Hypothalamus (tissue), 51 donors: ENCODE measurements at regions not wholly inside any gene's neighbourhood (a gene's known extent, or its start where the extent isn't known, plus 50 kb on each side); places are given as distances from the start of the nearest gene placed in this dataset.
"Not testable (repeated sequence)": the region's sequence is repeated elsewhere in the genome, so short reads cannot be mapped to it uniquely, and the experiment has no call there.

ENCODE experiments used
- DNase-seq, 51 donors: peaks; one replicate each; lab custom pipeline; 2025; lab: John Stamatoyannopoulos, UW

DNA sequence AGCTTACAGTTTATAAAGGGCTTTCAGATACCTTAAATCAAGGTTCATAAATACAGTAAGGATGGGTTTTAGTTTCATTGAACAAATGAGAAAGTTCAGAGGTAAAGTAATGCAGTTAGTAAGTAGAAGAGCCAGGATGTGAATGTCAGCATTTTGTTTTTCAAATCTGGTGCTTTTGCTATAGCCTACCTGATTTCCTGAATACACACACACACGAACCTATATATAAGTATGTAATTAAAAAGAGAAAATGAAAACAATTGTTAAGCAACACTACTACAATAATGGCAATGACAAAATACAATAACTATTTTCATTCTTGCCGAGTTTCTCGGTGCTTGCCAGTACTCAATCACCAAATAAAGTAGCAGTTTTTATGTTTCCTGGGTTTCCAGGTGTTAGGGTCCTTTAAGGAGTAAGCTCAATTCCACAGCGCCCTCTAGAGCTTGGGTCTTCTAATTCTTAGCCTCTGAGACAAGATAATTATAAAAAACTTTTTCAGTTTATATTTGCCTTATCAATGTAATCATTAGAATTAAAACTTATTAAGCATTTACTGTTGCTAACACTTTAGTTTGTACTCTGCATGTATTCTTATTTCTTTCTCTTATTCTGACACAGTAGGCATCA lies 512.9 kb upstream of the ACVR2A start:
- no peak for DNase-seq

DNA sequence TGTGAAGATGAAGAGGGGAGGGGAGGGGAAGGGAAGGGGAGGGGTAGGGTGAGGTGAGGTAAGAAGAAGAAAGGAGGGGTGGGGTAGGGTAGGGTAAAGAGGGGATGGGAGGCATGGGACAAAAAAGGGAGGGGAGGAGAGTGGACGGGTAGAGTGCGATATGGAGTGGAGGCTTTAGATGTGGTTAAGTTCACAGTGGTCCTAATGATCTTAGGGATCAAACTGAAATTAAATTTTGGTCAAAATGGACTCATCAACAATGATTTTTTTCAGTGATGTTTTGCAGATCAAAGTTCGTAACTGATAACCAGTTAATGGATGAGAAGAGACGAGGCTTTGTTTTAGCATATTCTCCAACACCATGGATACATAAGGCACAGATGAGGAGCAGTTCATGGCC lies 513.9 kb upstream of the ACVR2A start:
- DNase-seq = no peak

DNA sequence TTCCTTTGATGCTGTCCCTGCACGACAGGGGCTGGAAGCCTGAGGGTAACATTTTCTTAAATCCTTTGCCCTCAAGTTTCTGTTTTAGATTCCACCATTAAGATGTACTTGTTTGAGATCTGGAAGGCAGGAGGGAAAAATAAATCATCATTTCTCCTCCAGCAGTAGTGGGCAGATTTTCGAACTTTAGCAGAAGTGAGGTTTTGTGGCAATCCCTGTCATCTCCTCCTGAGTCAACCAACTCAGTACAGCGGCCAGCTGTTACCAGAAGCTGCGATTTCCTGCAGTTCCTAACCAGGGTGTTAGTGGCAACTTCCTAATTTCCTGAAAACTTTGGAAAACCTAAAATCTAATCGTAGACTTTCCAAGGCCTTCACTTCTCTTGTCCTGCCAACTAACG lies 517.2 kb upstream of the ACVR2A start:
- no peak for DNase-seq

DNA sequence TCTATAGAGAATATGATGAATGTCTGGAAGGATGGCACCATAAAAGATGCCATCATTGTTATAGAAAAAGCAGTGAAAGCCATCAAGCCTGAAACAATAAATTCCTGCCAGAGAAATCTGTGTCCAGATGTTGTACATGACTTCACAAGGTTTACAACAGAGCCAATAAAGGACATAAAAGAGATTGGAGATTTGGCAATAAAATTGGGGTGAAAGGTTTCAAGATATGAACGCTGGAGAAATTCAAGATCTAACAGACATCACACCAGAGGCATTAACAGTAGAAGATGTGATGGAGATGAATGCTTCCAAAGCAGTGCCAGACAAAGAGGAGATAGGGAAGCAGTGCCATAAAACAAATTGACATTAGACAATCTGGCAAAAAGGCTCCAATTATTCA lies 518.8 kb upstream of the ACVR2A start:
- DNase-seq = no peak

DNA sequence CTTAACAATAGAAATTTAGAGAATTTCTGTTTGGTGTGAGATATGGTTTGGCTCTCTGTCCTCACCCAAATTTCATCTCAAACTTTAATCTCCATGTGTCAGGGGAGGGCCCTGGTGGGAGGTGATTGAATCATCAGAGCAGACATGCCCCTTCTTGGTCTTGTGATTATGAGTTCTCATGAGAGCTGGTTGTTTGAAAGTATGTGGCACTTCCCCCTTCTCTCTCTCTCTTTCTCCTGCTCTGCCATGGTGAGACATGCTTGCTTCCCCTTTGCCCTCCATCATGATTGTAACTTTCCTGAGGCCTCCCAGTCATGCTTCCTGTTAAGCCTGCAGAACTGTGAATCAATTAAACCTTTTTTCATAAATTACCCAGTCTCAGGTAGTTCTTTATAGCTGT lies 524.7 kb upstream of the ACVR2A start:
- no peak for DNase-seq

DNA sequence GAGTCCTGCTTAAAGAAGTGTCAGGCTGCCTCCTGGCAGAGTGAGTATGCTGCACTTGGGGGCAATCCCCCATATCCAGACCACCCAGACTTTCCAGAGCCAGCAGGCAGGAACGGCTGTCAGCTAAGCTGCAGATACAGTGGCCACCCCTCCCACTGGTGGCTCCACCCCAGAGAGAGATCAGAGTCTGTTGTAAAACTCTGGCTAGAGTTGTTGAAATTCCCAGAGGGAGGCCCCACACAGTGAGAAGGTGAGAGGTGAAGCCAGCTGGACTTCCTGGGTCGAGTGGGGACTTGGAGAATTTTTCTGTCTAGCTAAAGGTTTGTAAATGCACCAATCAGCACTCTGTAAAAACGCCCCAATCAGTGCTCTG lies 533.8 kb upstream of the ACVR2A start:
- no peak for DNase-seq

DNA sequence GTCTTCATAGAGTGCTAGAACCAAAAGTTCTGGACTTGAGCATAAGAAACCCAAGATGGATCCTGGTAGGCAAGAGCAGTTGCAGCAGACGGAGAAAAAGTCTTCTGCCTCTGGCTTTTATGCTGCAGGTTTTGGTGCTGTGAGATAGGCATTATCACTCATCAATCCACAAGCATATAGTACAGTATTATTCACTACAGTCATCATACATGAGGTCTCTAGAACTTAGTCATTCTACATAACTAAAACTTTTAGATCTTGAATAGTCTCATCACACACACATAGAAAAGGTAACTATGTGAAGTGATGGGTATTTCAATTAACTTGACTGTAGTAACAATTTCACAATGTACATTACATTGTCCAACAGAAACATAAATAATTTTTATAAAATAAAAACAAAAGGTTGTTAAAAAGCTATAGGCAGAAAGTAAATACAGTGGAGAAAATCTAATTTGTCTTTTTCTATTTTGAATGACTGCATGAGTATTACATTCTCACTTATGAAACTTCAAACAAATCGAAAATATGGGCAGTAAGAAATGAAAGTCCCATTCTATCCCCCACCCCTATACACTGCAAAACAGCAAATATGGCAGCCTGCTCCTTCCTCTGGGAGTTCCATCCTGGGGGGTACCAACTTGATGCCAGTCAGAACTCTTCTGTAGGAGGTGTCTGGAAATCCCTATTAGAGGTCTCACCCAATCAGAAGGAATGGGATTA lies 534.3 kb upstream of the ACVR2A start:
- DNase-seq = no peak

DNA sequence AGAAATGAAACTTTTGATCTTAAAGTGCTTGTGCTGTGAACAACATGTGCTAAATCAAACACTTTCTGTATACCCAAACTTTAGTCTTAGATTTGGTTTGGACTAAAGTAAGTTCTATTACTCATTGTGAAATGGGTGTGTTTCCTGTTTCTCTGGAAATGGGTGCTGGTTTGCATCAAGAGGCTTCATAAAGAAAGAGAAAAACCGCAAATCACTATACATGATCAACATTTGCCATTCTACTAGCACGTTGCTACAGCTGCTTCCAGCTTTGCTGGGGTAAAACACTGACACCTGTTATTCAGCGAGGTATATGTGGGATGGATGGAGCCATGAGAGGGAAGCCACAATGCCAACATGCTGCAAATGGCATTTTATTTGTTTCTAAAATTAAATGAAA lies 547.0 kb upstream of the ACVR2A start:
- no peak for DNase-seq

DNA sequence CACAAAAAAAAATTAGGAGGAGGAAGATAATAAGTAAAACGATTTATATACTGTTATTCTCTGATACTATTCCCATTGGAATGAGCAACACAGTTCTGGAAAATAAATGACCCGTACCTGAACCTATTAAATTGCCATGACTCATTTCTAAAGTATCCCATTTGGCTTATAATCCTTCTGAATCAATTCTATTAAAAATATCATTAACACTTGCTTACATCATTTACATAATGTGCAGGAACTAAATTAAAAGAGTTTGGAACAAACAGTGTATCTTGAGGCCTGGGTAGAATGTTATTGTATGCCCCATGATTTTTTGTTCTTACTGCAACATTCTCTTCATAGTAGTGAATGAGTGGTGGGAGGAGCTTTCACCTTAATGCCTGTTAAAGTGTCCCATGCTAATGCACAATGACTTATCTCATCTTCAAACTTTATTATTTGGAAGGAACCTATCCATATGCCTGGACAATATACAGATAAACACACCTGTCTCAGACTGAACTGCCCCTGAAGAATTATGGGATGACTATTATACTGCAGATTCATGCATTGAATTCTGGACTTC lies 549.9 kb upstream of the ACVR2A start:
- DNase-seq = no peak

DNA sequence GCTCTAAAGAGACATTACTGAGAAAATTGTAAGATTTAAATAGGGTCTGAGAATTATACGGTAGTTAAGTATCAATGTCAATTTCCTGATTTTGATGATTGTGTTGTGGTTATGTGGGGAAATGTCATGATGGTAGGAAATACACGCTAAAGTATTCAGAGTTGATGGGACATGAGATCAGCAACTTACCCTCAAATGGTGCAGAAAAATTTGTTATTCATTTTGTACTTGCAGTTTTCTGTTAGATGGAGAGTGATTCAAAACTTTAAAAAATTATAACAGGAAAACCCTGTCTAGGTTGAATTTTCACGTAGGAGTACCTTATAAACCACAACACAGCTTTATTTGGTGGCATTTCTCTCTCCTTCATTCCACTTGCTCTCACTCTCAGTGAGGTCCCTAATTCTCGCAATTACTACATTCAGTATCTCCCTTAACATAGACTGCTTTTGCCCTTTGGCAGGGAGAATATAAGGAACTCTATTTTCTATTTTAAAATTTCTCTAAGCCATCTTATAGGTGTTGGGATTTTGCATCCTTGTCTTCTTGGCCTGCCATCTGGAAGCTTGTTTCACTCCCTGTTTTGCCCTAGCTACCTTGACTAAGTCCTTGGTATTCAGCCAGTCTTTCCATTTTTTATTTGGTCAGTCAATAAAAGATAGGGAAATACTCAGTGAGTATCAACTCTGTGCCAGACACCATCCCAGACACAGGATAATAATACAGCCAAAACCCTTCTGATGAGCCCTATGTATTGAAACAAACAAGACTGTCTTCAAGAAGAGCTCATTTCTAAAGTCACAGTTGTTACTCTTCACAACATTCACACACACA lies 550.6 kb upstream of the ACVR2A start:
- DNase-seq = no peak

DNA sequence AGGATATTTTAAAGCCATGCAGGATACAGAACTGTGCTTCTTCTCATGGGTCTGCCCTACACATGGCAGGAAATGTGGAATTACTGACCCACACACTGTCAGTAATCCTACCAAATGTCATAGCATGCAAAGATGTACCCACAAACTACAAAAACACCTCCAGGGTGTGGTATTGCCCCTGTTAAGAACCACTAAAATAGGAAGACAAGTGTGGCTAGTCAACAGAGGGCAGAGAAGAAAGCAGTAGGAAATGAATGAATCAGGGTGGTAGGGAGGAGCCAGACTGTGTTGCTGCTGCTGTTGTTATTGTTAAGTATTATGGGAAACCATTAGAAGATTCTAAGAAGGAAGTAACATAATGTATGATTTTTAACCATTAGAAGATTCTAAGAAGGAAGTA lies 556.7 kb upstream of the ACVR2A start:
- no peak for DNase-seq

DNA sequence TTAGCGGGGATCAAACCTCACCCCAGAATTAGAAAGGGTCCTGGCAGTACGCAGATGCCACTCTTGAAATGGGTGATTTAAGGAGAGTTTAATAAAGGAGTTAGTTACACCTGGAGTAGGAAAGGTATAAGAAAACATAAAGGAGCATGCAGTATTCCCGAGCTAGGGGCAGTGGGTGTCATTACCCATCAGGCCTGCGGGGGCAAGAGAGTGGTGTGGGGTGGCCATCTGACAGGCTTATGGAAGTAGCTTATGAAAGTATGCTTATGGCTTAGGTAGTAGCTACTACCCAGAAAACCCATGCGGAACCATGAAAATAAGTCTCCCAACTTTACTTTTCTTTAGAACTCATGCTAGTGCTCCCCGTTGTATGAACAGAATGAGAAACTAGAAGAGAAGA lies 568.9 kb upstream of the ACVR2A start:
- DNase-seq = no peak

DNA sequence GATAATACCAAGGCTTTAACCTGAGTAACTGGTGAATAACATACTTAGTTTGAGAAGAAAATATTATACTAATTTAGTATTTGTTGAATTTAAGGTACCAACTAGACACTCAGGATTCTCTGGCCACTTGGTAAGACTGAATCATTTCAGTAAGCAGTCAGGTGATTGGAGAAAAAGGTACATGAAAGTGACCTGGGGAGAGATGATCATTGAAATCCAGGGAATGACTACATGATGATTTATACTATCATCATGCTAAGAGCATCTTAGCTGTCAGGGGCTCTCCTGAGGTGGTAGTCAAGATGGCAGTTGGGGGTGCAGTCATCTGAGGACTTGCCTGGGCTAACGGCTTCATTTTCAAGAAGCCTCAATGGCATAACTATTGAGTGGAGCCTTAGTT lies 571.2 kb upstream of the ACVR2A start:
- DNase-seq = no peak

DNA sequence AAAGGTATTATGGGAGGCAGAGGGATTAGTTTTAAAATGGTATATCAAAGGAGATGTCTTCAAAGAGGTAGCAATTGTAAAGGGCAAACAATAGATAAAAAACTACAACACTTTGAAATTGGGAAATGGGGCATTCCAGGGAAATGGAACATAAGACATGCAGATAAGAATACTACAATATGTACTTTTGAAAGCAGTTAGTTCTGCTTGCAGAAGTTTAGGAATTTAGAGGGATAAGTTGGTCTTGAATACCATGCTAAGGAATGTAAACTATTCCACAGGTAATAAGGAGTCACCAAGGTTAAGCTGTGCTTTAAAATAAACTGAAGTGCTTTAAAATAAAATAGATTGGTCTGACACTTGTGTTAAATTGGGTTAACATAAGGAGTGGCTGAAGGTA lies 571.7 kb upstream of the ACVR2A start:
- DNase-seq = no peak

DNA sequence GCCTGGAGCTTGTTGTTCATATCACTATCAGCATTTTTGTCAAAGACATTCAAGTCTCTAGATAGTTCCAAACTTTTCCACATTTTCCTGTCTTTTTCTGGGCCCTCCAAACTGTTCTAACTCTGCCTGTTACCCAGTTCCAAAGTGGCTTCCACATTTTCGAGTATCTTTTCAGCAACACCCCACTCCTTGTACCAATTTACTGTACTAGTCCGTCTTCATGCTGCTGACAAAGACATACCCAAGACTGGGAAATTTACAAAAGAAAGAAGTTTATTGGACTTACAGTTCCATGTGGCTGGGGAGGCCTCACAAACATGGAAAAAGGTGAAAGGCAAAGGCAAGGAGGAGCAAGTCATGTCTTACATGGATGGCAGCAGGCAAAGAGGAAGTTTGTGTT lies 575.2 kb upstream of the ACVR2A start:
- not testable (repeated sequence) for DNase-seq

DNA sequence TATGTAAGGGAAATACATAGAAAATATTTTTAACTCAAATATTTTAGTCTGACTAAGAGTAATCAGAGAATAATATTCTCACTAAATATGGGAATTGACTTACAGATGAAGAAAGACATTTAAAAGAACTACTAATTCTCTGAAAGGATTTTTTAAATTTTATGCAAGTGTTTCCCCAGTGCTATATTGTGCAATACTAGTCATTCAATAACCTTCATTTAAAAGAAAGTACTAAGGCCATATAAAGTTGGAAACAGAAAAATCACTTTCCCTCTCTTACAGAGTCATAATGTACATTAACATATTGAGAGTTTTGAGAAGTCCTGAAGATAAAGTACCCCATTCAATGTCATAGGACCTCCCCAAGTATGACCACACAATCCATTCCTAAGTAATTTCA lies 584.6 kb upstream of the ACVR2A start:
- DNase-seq = no peak

DNA sequence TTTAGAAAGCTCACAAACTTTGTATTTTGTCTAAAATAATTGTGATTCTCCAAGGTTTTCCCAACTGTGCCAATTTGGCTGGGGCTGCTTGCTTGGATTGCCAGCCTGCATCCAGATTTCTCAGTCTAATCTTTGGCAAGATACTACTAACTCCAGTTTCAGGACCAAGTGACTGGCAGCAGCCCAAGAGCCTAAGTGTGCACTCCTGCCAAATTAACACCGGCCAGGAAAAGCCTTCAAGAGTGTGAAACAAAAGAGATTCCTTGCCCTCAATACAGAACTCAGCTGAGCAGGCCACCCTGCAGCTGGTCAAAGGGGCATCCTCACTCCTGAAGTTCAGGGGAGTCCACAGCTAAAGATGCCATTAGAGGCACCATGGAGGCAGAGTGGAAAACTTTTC lies 589.0 kb upstream of the ACVR2A start:
- peak in 32 of 51 donors; percentile 0 to 68 (median 26) for DNase-seq

DNA sequence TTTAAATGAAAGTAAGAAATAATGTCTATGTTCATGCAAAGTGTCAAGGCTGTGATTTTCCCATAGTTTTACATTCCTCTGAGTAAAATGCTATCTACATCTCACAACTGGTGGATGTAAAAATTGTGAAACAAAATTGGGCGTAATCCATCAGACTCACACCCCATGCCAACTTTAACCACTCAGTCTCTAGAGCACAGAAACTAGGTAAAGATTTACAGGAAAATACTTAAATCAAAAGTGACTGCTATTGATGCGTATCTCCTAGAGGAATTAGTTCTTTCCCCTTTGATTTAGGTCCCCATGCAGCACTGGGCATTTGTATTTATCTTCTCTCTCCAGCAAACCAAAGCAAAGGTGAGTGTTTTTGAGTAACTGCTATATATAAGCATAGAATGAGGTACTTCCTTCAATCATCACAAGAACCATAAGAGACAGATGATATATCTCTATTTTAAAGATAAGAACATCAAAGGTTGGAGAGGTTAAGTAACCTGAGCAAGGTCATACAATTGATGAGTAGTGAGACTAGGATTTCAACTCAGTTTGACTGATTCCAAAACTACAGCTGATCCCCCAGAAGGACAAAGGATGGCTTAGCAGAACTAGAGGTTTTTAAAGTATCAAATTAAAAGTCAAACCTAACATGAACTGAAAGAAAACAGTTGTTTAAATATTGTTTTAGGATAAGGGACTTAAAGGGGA lies 594.0 kb upstream of the ACVR2A start:
- DNase-seq = no peak

DNA sequence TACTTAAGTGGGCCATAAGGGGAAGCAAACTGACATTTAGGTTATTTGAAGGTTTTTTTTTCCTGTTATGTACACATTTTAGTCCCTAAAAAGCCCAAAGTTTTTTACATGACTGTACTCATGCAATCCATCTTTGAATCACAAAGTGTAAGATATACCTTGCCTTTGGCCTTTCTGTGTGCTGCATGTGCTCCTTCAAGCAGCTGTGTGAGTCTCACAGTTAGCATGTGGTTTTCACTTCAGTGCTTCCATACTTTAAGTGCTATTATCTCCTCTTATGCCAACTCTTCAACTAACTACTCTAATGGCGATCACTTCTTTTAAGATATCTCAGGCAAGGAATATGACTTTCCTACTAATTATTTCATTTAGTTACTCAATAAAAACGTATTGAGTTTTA lies 597.1 kb upstream of the ACVR2A start:
- no peak for DNase-seq

DNA sequence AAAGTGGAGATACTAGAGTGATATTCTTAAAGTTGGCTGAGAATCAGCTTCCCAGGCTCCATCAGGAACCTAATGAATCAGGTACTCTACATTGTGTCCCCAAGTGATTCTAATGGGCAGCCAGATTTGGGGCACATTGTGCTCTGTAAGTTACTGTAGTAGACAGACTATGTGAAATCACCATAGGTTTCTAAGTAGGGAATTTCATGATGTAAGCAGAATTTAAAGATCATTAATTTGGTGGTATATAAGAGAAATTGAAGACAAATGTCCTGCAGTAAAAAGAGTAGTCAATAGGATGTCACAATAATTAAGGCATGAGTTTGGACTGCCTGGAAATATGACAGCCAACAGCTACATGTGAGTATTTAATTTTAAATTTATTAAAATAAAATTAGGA lies 602.4 kb upstream of the ACVR2A start:
- DNase-seq = no peak

DNA sequence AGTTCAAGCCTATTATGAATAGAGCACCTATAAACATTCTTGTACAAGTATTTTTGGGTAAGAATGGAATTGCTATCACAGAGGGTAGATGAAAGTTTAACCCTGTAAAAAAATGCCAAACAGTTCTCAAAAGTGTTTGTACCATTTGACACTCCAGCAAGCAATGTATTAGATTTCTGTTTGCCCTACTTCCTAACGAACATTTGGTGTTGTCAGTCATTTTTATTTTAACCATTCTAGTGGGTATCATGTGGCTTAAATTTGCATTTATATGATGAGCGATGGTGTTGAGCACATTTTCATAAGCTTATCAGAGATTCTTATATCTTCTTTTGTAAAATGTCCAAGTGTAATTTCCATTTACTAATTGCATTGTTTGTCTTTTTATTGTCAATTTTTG lies 608.2 kb upstream of the ACVR2A start:
- DNase-seq = no peak
